ENCODE measurements at regions not wholly inside any gene's neighbourhood (a gene's known extent, or its start where the extent isn't known, plus 50 kb on each side); places are given as distances from the start of the nearest gene placed in this dataset.

- 33% methylated on average over 14 of the region's 14 CpGs for WGBS
- no peak for TF ChIP-seq HNF4G (IDR thresholded peaks at IDR 0.05)
- no peak for TF ChIP-seq FOXA1 (IDR thresholded peaks at IDR 0.05)
- TF ChIP-seq RXRA (IDR thresholded peaks at IDR 0.05) = peak; percentile 40 to 46
- no peak for TF ChIP-seq TAF1 (conservative IDR thresholded peaks at IDR 0.05)
- TF ChIP-seq HNF4A (conservative IDR thresholded peaks at IDR 0.05) = no peak
- TF ChIP-seq NR2F2 (IDR thresholded peaks at IDR 0.05) = no peak
- Histone ChIP-seq H3K4me3 (ENCODE audit: low read depth in 1 of 3, low read length in 3 of 3) (no peak overlapping the region), H3K9me3 (ENCODE audit: control insufficient read depth in 4 of 4, low read length in 3 of 4) (no peaks in the 10 kb centered on the region), H3K27ac (ENCODE audit: low read depth in 1 of 2, low read length in 2 of 2) (peak overlapping the region; percentile 16 to 46), H3K4me1 (ENCODE audit: control insufficient read depth in 4 of 4, insufficient read depth in 4 of 4, low read length in 3 of 4) (peaks cover 0 to 4% (median 1%) of the 10 kb centered on the region in 4 donors), H3K27me3 (ENCODE audit: control insufficient read depth in 4 of 4, insufficient read depth in 4 of 4, low read length in 3 of 4) (peaks cover 0 to 5% (median 0%) of the 10 kb centered on the region in 4 donors), H3K9ac (ENCODE audit: low read depth in 1 of 2, low read length in 2 of 2) (no peak overlapping the region), H3K36me3 (ENCODE audit: control insufficient read depth in 4 of 4, insufficient read depth in 3 of 4, low read depth in 1 of 4, low read length in 3 of 4) (no peaks in the 10 kb centered on the region)
- no peak for DNase-seq (ENCODE audit: low spot score)
Measured at GRCh38 chr16:87178177-87178863, 138.9 kb downstream of the C16orf95 start.

DNA sequence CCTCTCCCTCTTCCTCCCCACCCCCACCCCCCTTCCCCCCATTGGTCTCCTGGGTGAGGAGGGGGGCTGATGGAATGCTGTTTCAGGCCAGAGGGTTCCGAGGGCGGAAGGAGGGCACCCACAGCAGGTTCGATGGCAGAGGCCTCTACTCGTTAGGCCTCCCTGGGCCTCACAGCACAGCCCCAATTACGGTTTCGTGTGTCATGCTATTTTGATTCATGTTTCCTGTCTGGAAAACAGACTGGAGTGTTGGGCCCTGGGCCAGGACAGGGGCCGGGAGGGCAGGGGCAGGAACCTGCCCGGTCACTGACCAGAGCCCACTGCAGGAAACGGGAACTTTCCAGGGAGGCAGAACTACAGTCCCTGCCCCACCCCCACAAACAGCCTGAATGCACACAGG lies 138.2 kb downstream of the C16orf95 start:
- H3K27me3 ChIP-seq (ENCODE audit: control insufficient read depth in 4 of 4, insufficient read depth in 4 of 4, low read length in 3 of 4) = peaks cover 0 to 5% (median 0%) of the 10 kb centered on the region in 4 donors
- no peak overlapping the region for H3K9ac ChIP-seq (ENCODE audit: low read depth in 1 of 2, low read length in 2 of 2)
- TF ChIP-seq CTCF (IDR thresholded peaks at IDR 0.05; ENCODE audit: low read depth, low read length, missing input control) = no peak
- peak; percentile 96 for TF ChIP-seq NR2F2 (IDR thresholded peaks at IDR 0.05)
- TF ChIP-seq RXRA (IDR thresholded peaks at IDR 0.05) = peak; percentile 32 to 70
- no peak for TF ChIP-seq HNF4A (conservative IDR thresholded peaks at IDR 0.05)
- peak; percentile 36 for TF ChIP-seq SP1 (IDR thresholded peaks at IDR 0.05)
- no peak for TF ChIP-seq ATF3 (IDR thresholded peaks at IDR 0.05)
- no peak for TF ChIP-seq RAD21 (IDR thresholded peaks at IDR 0.05)
- no peak for TF ChIP-seq MAX (IDR thresholded peaks at IDR 0.05)
- no peak for TF ChIP-seq JUND (IDR thresholded peaks at IDR 0.05)
- TF ChIP-seq EGR1 (IDR thresholded peaks at IDR 0.05; ENCODE audit: low read depth in 2 of 2) = no peak
- no peak for TF ChIP-seq REST (IDR thresholded peaks at IDR 0.05)
- no peak for TF ChIP-seq FOXA1 (IDR thresholded peaks at IDR 0.05)
- TF ChIP-seq ZBTB33 (IDR thresholded peaks at IDR 0.05) = no peak
- no peak for TF ChIP-seq YY1 (IDR thresholded peaks at IDR 0.05)
- TF ChIP-seq GABPA (IDR thresholded peaks at IDR 0.05 in 1 of 2, conservative IDR thresholded peaks at IDR 0.05 in 1 of 2) = no peak
- TF ChIP-seq FOXA2 (IDR thresholded peaks at IDR 0.05) = no peak
- TF ChIP-seq HNF4G (IDR thresholded peaks at IDR 0.05) = no peak
- no peak for TF ChIP-seq TAF1 (conservative IDR thresholded peaks at IDR 0.05)
- 33% methylated on average over 9 of the region's 9 CpGs for WGBS
- peak; percentile 53 for DNase-seq (ENCODE audit: low spot score)
- peaks cover 0 to 4% (median 1%) of the 10 kb centered on the region in 4 donors for H3K4me1 ChIP-seq (ENCODE audit: control insufficient read depth in 4 of 4, insufficient read depth in 4 of 4, low read length in 3 of 4)
- no peak overlapping the region for H3K4me3 ChIP-seq (ENCODE audit: low read depth in 1 of 3, low read length in 3 of 3)
- no peak overlapping the region for H3K27ac ChIP-seq (ENCODE audit: low read depth in 1 of 2, low read length in 2 of 2)
- H3K36me3 ChIP-seq (ENCODE audit: control insufficient read depth in 4 of 4, insufficient read depth in 3 of 4, low read depth in 1 of 4, low read length in 3 of 4) = no peaks in the 10 kb centered on the region
- H3K9me3 ChIP-seq (ENCODE audit: control insufficient read depth in 4 of 4, low read length in 3 of 4) = no peaks in the 10 kb centered on the region

Measured in liver (tissue), 8 donors.